Bronchial epithelial cell (primary cell): ENCODE measurements at regions not wholly inside any gene's neighbourhood (a gene's known extent, or its start where the extent isn't known, plus 50 kb on each side); places are given as distances from the start of the nearest gene placed in this dataset.

Experiments
- DNase-seq: peaks from one replicate; pipeline ENCODE4 v3.0.0-alpha.2; 2010; ENCODE audit warnings: low read depth
- FAIRE-seq: peaks from 2 replicates; lab custom pipeline; 2011; peaks lifted over from hg19 to GRCh38; lab: Jason Lieb, UNC
- H3K27me3 ChIP-seq: 2 replicates; pipeline ENCODE4 v1.5.1; 2011; ENCODE audit warnings: low read length; ENCODE audit not compliant: control insufficient read depth, insufficient read depth
- H3K36me3 ChIP-seq: 2 replicates; pipeline ENCODE4 v1.5.1; 2011; ENCODE audit warnings: low read length; ENCODE audit not compliant: control insufficient read depth, insufficient read depth
- H3K4me3 ChIP-seq: 2 replicates; pipeline ENCODE4 v1.5.1; 2011; ENCODE audit warnings: mild to moderate bottlenecking, low read depth, low read length, control low read depth
- CTCF ChIP-seq: IDR thresholded peaks from 2 replicates; pipeline ENCODE4 v1.5.1; 2011; ENCODE audit warnings: mild to moderate bottlenecking, moderate library complexity, low read length, control low read depth, inconsistent platforms; ENCODE audit not compliant: insufficient read depth, severe bottlenecking

DNA sequence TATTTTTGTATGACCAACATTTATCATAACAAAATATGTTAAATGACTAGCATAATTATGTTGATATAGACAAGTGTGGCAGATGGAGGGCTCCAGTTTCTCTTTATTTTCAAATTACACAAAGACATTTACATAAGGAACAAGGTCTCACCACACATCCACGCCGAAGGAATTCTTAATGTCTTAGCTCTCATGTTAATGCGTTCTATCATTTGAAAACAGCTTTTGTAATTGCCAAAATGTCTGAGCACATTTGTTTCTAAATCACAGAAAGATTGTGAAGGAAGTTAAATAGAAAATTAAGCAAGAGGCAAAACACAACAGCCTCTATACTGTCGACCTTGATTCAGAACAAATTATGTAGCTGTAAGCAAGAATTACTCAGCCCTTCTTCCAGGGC, 223.0 kb upstream of the NR5A2 start:
- TF ChIP-seq CTCF, result no peak
- no peaks in the 10 kb centered on the region for H3K36me3 ChIP-seq
- DNase-seq (no peak), FAIRE-seq (no peak)
- no peaks in the 10 kb centered on the region for H3K27me3 ChIP-seq
- no peak overlapping the region for H3K4me3 ChIP-seq

DNA sequence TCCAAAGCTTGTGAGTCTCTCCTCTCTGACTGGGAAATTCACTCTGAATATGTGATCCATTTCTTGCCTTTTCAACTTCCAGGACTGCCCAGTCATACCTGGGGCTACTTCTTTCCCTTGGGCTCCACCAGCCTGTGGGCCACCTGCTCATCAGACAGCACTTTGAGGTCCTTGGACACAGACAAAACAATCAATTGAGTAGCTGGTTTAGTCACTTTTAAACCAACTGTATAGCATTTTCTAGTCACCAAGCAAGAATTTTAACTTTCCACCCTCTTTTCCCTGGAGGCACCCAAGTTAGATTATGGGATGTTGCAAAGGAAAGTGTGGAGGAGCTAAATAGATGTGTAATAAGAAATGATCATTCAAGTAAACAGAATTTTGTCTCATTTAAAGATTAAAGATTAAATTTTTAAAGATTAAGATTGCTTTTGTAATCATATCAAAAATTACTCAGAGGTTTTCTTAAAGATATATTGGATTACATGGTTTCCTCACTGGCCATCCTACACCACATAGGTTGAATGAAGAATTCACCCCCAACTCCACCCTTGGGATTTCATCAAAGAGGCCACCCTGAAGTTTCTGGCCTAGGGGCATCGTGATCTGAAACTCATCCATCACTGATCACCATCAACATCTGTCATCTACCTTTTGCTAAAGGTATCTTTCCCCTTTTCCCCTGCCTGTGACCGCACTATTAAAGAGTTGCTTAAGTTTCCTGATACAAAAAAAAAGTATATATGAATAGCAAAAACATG, 219.2 kb upstream of the NR5A2 start:
- TF ChIP-seq CTCF, result no peak
- FAIRE-seq (no peak), DNase-seq (peak; percentile 15)
- no peak overlapping the region for H3K4me3 ChIP-seq
- H3K36me3 ChIP-seq, result no peaks in the 10 kb centered on the region
- H3K27me3 ChIP-seq, result no peaks in the 10 kb centered on the region

- TF ChIP-seq CTCF, result no peak
- Histone ChIP-seq H3K4me3 (no peak overlapping the region), H3K27me3 (no peaks in the 10 kb centered on the region), H3K36me3 (no peaks in the 10 kb centered on the region)
- DNase-seq (peak; percentile 33), FAIRE-seq (no peak)
Measured at GRCh38 chr1:199809311-199809710, 218.2 kb upstream of the NR5A2 start.

- FAIRE-seq (no peak), DNase-seq (no peak)
- Histone ChIP-seq H3K4me3 (no peak overlapping the region), H3K27me3 (no peaks in the 10 kb centered on the region), H3K36me3 (no peaks in the 10 kb centered on the region)
- TF ChIP-seq CTCF, result no peak
Measured at GRCh38 chr1:199811163-199811562, 216.3 kb upstream of the NR5A2 start.

DNA sequence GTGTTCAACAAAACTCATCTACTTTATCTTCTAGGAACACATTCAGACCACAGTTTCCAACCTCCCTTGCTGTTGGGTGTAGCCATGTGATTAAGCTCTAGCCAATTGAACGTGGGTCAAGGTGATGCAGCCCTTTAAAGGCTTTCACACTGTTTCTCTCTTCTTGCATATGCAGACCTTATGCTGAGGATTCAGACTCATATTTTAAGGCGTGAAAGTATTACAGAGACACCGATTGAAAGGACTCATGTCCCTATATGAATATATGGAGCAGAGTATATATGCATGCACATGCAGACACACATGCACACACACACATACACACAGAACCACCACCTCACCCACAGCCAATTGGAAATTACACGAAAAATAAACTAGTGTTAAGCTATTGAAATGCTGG, 214.3 kb upstream of the NR5A2 start:
- no peak overlapping the region for H3K4me3 ChIP-seq
- DNase-seq (no peak), FAIRE-seq (no peak)
- no peaks in the 10 kb centered on the region for H3K36me3 ChIP-seq
- TF ChIP-seq CTCF, result no peak
- H3K27me3 ChIP-seq, result no peaks in the 10 kb centered on the region

GRCh38 chr1:199815947-199816346, 211.6 kb upstream of the NR5A2 start:
- no peak for FAIRE-seq

More at GRCh38 chr1:199815947-199816346, 211.6 kb upstream of the NR5A2 start:
- no peak for DNase-seq
- H3K27me3 ChIP-seq, result no peaks in the 10 kb centered on the region
- no peak overlapping the region for H3K4me3 ChIP-seq
- H3K36me3 ChIP-seq, result no peaks in the 10 kb centered on the region
- TF ChIP-seq CTCF, result no peak
